ENCODE measurements at regions not wholly inside any gene's neighbourhood (a gene's known extent, or its start where the extent isn't known, plus 50 kb on each side); places are given as distances from the start of the nearest gene placed in this dataset.

- TF ChIP-seq CTCF (IDR thresholded peaks at IDR 0.05) (no peak), EZH2phosphoT487 (IDR thresholded peaks at IDR 0.05) (no peak), EZH2 (IDR thresholded peaks at IDR 0.05) (no peak)
Observed at GRCh38 chr6:105714846-105715245, 312.0 kb upstream of the PREP start.

Data from neural progenitor cell (in vitro differentiated cells).